Endothelial cell of umbilical vein (primary cell): ENCODE measurements at regions not wholly inside any gene's neighbourhood (a gene's known extent, or its start where the extent isn't known, plus 50 kb on each side); places are given as distances from the start of the nearest gene placed in this dataset.

Experiments
- BruUV-seq: library from RNA; stranded (reverse); fragments of 400-500 nt; replicated peaks from 2 replicates; lab custom pipeline; 2021; lab: Mats Ljungman, UMichigan
- CTCF ChIA-PET: fragments of 300-600, 350-600 bp; sonication (Branson Sonifier 250); formaldehyde crosslinking; loops from one replicate; lab custom pipeline; 2021; ENCODE audit warnings: antibody characterized with exemption, inconsistent platforms; lab: Charles Lee
- POLR2A ChIA-PET: fragments of 300-600, 350-600 bp; sonication (Branson Sonifier 250); formaldehyde crosslinking; loops from one replicate; lab custom pipeline; 2021; ENCODE audit warnings: antibody characterized with exemption, inconsistent platforms; lab: Charles Lee
- DNase-seq: peaks from one replicate; pipeline ENCODE4 v3.0.0-alpha.2; 2011; ENCODE audit warnings: low read depth, low spot score
- FAIRE-seq: peaks from 2 replicates; lab custom pipeline; 2011; peaks lifted over from hg19 to GRCh38; lab: Jason Lieb, UNC
- H2AFZ ChIP-seq: 2 replicates; pipeline ENCODE4 v1.6.0; 2012; ENCODE audit warnings: low read depth, low read length, control low read depth, inconsistent platforms
- H3K27ac ChIP-seq: 2 replicates; pipeline ENCODE4 v1.5.1; 2011; ENCODE audit warnings: low read depth, mild to moderate bottlenecking, control low read depth, low read length, moderate library complexity; ENCODE audit not compliant: insufficient read depth
- H3K27me3 ChIP-seq, 2 experiments: 2 replicates each; pipeline versions ENCODE4 v1.6.0 to v1.6.1; 2011; ENCODE audit warnings: low read length in 2 of 2, mixed read lengths in 1 of 2; ENCODE audit not compliant: control insufficient read depth in 2 of 2, insufficient read depth in 2 of 2
- H3K36me3 ChIP-seq, 2 experiments: 2 replicates in 1 of 2; 3 replicates in 1 of 2; pipeline ENCODE4 v1.5.1; 2011; ENCODE audit warnings: low read length in 2 of 2, mild to moderate bottlenecking in 1 of 2, moderate library complexity in 1 of 2; ENCODE audit not compliant: control insufficient read depth in 2 of 2, insufficient read depth in 2 of 2; ENCODE audit errors: extremely low read depth in 1 of 2
- H3K4me1 ChIP-seq: 3 replicates; pipeline ENCODE4 v1.5.1; 2011; ENCODE audit warnings: mild to moderate bottlenecking, low read length; ENCODE audit not compliant: control insufficient read depth, insufficient read depth; ENCODE audit errors: extremely low read depth
- H3K4me2 ChIP-seq: 2 replicates; pipeline ENCODE4 v1.6.1; 2011; ENCODE audit warnings: low read length, control low read depth, mixed read lengths; ENCODE audit not compliant: insufficient read depth
- H3K4me3 ChIP-seq, 3 experiments: fragments of 200-600 bp in 1 of 3; sonication (generic), shearing (Covaris generic) in 1 of 3; replicated peaks in 1 of 3; 2 replicates each; pipeline ENCODE4 v1.5.1; 2011 to 2016; ENCODE audit warnings: control low read depth in 3 of 3, low read length in 3 of 3, mild to moderate bottlenecking in 2 of 3, inconsistent platforms in 1 of 3, low read depth in 1 of 3, moderate library complexity in 1 of 3; ENCODE audit not compliant: insufficient read depth in 1 of 3
- H3K79me2 ChIP-seq: 2 replicates; pipeline ENCODE4 v1.6.0; 2012; ENCODE audit warnings: low read length, inconsistent platforms; ENCODE audit not compliant: control insufficient read depth, insufficient read depth
- H3K9ac ChIP-seq: replicated peaks from 2 replicates; pipeline ENCODE3; 2011; ENCODE audit warnings: low read length, control low read depth; ENCODE audit not compliant: insufficient read depth; ENCODE audit errors: extremely low read depth
- H3K9me1 ChIP-seq: replicated peaks from 3 replicates; pipeline ENCODE4 v1.6.0; 2011; ENCODE audit warnings: mild to moderate bottlenecking, low read length; ENCODE audit not compliant: control insufficient read depth, insufficient read depth; ENCODE audit errors: extremely low read depth
- H3K9me3 ChIP-seq: replicated peaks from 2 replicates; pipeline ENCODE4 v1.5.1; 2012; ENCODE audit warnings: low read length, inconsistent platforms; ENCODE audit not compliant: control insufficient read depth, insufficient read depth
- H4K20me1 ChIP-seq: replicated peaks from 2 replicates; pipeline ENCODE3; 2011; ENCODE audit warnings: mild to moderate bottlenecking, low read length; ENCODE audit not compliant: control insufficient read depth, insufficient read depth; ENCODE audit errors: extremely low read depth
- EZH2 ChIP-seq: IDR thresholded peaks from 2 replicates; pipeline ENCODE4 v1.6.1; 2012; ENCODE audit warnings: borderline replicate concordance, low read depth, mild to moderate bottlenecking, moderate library complexity, low read length, inconsistent platforms; ENCODE audit not compliant: severe bottlenecking
- FOS ChIP-seq: IDR thresholded peaks from 2 replicates; pipeline ENCODE4 v1.6.1; 2011; ENCODE audit warnings: mild to moderate bottlenecking, low read length, moderate library complexity, borderline replicate concordance; ENCODE audit not compliant: insufficient read depth
- GATA2 ChIP-seq: IDR thresholded peaks from 2 replicates; pipeline ENCODE4 v1.7.0; 2011; ENCODE audit warnings: low read depth, mild to moderate bottlenecking, moderate library complexity, mixed read lengths, low read length; ENCODE audit not compliant: insufficient read length, insufficient read depth
- JUN ChIP-seq: IDR thresholded peaks from 2 replicates; pipeline ENCODE4 v1.6.1; 2011; ENCODE audit warnings: borderline replicate concordance, low read depth; ENCODE audit not compliant: insufficient read length, insufficient read depth
- MYC ChIP-seq: IDR thresholded peaks from one replicate; pipeline ENCODE4 v1.6.1; 2011; ENCODE audit warnings: mild to moderate bottlenecking, low read depth, low read length
- POLR2A ChIP-seq: IDR thresholded peaks from 2 replicates; pipeline ENCODE4 v1.6.1; 2012; ENCODE audit warnings: low read depth, mild to moderate bottlenecking, control low read depth, low read length
- POLR2AphosphoS5 ChIP-seq: IDR thresholded peaks from 2 replicates; pipeline ENCODE4 v1.6.1; 2012; ENCODE audit warnings: low read depth, mild to moderate bottlenecking, control low read depth, low read length, moderate library complexity; ENCODE audit not compliant: insufficient read depth
- dilution Hi-C: fragments of 300-500 bp; cut with MboI; formaldehyde crosslinking; loops from one replicate; pipeline ENCODE4 v1.15.0; 2019; ENCODE audit warnings: low sequenced_read_pairs; ENCODE audit not compliant: extremely low pct_ligation_motif_present
- intact Hi-C: fragments of 100-400 bp; cut with micrococcal nuclease; formaldehyde crosslinking; loops from one replicate; pipeline ENCODE4 v1.10.0; 2022
- TF ChIP-seq, protein P1 (sequence below), 2 donors: IDR thresholded peaks; 1 replicate in 1 of 2; 2 replicates in 1 of 2; pipeline ENCODE4 v1.5.1; 2011; ENCODE audit warnings: low read length in 2 of 2, mild to moderate bottlenecking in 2 of 2, moderate library complexity in 2 of 2, control low read depth in 1 of 2, inconsistent platforms in 1 of 2, low read depth in 1 of 2; ENCODE audit not compliant: insufficient read depth in 1 of 2; ENCODE audit errors: extremely low read depth in 1 of 2
- TF ChIP-seq, protein P2 (sequence below): IDR thresholded peaks from 2 replicates; pipeline ENCODE4 v1.6.1; 2011; ENCODE audit not compliant: insufficient read depth, insufficient read length

DNA sequence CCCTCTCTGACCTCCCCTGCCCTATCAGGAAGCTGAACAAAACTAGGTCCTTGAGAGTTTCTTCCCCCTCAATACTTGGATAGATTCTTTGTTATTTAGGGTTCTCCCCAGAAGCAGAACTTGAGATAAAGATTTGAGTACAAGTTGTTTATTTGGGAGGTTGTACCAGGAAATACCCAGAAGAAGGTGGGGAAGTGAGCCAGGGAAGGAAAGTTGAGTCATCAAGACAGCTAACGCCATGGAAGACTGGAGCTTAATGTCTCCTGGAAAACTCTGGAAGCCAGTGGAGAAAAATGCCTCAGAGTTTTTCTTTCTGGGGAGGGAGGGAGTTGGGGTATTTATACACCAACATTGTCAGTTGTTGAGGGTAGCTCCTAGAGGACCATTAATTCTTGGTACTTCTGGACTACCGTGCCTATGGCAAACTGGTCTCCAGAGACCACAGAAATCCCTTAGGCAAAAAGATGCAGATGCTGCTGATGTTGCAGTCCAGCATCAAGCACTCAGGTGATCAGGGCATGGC, 102.6 kb upstream of the ZFP64 start:
- no TSS peak for BruUV-seq

More for the DNA sequence above, 102.6 kb upstream of the ZFP64 start:
- no peaks in the 10 kb centered on the region for H3K9me1 ChIP-seq
- FAIRE-seq (peak; percentile 12), DNase-seq (peak; percentile 37)
- H4K20me1 ChIP-seq: no peaks in the 10 kb centered on the region
- H3K27ac ChIP-seq: peak overlapping the region; percentile 18
- no peaks in the 10 kb centered on the region for H3K36me3 ChIP-seq
- H3K9ac ChIP-seq: no peak overlapping the region
- no peaks in the 10 kb centered on the region for H3K79me2 ChIP-seq
- no peaks in the 10 kb centered on the region for H3K9me3 ChIP-seq
- ChIA-PET CTCF (interaction anchor here (0.5 to 1.2 kb wide), 2 partner anchors 18 to 1664 kb away, joined by 3 to 7 read pairs; no protein-coding TSS in a partner anchor), POLR2A (no interaction called here)
- H3K4me1 ChIP-seq: peaks cover 10% of the 10 kb centered on the region
- H3K4me3 ChIP-seq: no peak overlapping the region
- no peaks in the 10 kb centered on the region for H3K27me3 ChIP-seq
- H2AFZ ChIP-seq: peak overlapping the region; percentile 50
- dilution Hi-C loops (no loop called here), intact Hi-C loops (no loop called here)
- H3K4me2 ChIP-seq: peak overlapping the region; percentile 47
- TF ChIP-seq POLR2AphosphoS5 (no peak), MYC (no peak), EZH2 (no peak), POLR2A (no peak), JUN (no peak), FOS (peak; percentile 12), GATA2 (peak; percentile 16)
- TF ChIP-seq, protein P1, sequence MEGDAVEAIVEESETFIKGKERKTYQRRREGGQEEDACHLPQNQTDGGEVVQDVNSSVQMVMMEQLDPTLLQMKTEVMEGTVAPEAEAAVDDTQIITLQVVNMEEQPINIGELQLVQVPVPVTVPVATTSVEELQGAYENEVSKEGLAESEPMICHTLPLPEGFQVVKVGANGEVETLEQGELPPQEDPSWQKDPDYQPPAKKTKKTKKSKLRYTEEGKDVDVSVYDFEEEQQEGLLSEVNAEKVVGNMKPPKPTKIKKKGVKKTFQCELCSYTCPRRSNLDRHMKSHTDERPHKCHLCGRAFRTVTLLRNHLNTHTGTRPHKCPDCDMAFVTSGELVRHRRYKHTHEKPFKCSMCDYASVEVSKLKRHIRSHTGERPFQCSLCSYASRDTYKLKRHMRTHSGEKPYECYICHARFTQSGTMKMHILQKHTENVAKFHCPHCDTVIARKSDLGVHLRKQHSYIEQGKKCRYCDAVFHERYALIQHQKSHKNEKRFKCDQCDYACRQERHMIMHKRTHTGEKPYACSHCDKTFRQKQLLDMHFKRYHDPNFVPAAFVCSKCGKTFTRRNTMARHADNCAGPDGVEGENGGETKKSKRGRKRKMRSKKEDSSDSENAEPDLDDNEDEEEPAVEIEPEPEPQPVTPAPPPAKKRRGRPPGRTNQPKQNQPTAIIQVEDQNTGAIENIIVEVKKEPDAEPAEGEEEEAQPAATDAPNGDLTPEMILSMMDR (IDR thresholded peaks at IDR 0.05; ENCODE audit: extremely low read depth in 1 of 2, insufficient read depth in 1 of 2, low read depth in 1 of 2, low read length in 2 of 2): no peak
- TF ChIP-seq, protein P2, sequence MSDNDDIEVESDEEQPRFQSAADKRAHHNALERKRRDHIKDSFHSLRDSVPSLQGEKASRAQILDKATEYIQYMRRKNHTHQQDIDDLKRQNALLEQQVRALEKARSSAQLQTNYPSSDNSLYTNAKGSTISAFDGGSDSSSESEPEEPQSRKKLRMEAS: no peak
